NCI-H1092 (cell line): ENCODE measurements at regions not wholly inside any gene's neighbourhood (a gene's known extent, or its start where the extent isn't known, plus 50 kb on each side); places are given as distances from the start of the nearest gene placed in this dataset.

Experiments used
- DNase-seq: peaks from one replicate; lab custom pipeline; 2025; lab: John Stamatoyannopoulos, UW

GRCh38 chr6:141451511-141452353 is 681.0 kb upstream of the GJE1 start:
- DNase-seq = no peak

GRCh38 chr6:141451181-141451510 is 681.6 kb upstream of the GJE1 start:
- DNase-seq = no peak

- no peak for DNase-seq
These were observed 686.6 kb upstream of the GJE1 start for GRCh38 chr6:141445928-141446628.

- no peak for DNase-seq
These were observed 688.9 kb upstream of the GJE1 start for GRCh38 chr6:141443668-141444289.

- DNase-seq = no peak
These were observed 689.7 kb upstream of the GJE1 start for GRCh38 chr6:141443032-141443431.

GRCh38 chr6:141439513-141439912 is 693.2 kb upstream of the GJE1 start:
- DNase-seq = no peak

GRCh38 chr6:141437685-141438084 is 695.0 kb upstream of the GJE1 start:
- DNase-seq = no peak

GRCh38 chr6:141437011-141437410 is 695.7 kb upstream of the GJE1 start:
- DNase-seq = no peak

GRCh38 chr6:141426400-141426980 is 706.2 kb upstream of the GJE1 start:
- DNase-seq = no peak

- no peak for DNase-seq
These were observed 711.3 kb upstream of the GJE1 start for GRCh38 chr6:141421378-141421777.

GRCh38 chr6:141418076-141418475 is 714.6 kb upstream of the GJE1 start:
- DNase-seq = no peak

GRCh38 chr6:141415896-141416295 is 716.8 kb upstream of the GJE1 start:
- no peak for DNase-seq

GRCh38 chr6:141413196-141413595 is 719.5 kb upstream of the GJE1 start:
- DNase-seq = no peak

- no peak for DNase-seq
These were observed 726.0 kb upstream of the GJE1 start for GRCh38 chr6:141406761-141407160.

- DNase-seq = no peak
These were observed 728.9 kb upstream of the GJE1 start for GRCh38 chr6:141403827-141404226.

- no peak for DNase-seq
These were observed 729.6 kb upstream of the GJE1 start for GRCh38 chr6:141403103-141403502.

- no peak for DNase-seq
These were observed 730.2 kb upstream of the GJE1 start for GRCh38 chr6:141402489-141402888.

- DNase-seq = peak; percentile 19
These were observed 730.9 kb upstream of the GJE1 start for GRCh38 chr6:141401851-141402250.

GRCh38 chr6:141401168-141401567 is 731.6 kb upstream of the GJE1 start:
- no peak for DNase-seq

GRCh38 chr6:141398949-141399348 is 733.8 kb upstream of the GJE1 start:
- DNase-seq = no peak

GRCh38 chr6:141395443-141396008 is 737.2 kb upstream of the GJE1 start:
- no peak for DNase-seq

GRCh38 chr6:141394565-141395051 is 738.1 kb upstream of the GJE1 start:
- DNase-seq = no peak
